GM12878 (cell line): ENCODE measurements at regions not wholly inside any gene's neighbourhood (a gene's known extent, or its start where the extent isn't known, plus 50 kb on each side); places are given as distances from the start of the nearest gene placed in this dataset.

Source experiments
- ATAC-seq: fragments of 200-7000 bp; cut with Tn5 transposase; 3 replicates; pipeline ENCODE4 v1.9.1; 2020; ENCODE audit warnings: mild to moderate bottlenecking, moderate library complexity
- BruUV-seq: library from RNA; stranded (reverse); fragments of 400-500 nt; replicated peaks from 2 replicates; lab custom pipeline; 2021; lab: Mats Ljungman, UMichigan
- CTCF ChIA-PET: fragments of 300-600 bp; sonication (Branson Sonifier 250); formaldehyde crosslinking; extraction: SDS; loops from one replicate; lab custom pipeline; 2021; ENCODE audit warnings: inconsistent platforms; lab: Yijun Ruan, JAX
- POLR2A ChIA-PET: fragments of 350-600 bp; formaldehyde crosslinking; extraction: SDS; loops from one replicate; lab custom pipeline; 2021; ENCODE audit warnings: inconsistent platforms; lab: Charles Lee
- RAD21 ChIA-PET: fragments of 300-600 bp; sonication (Branson Sonifier 250); formaldehyde crosslinking; loops from one replicate; lab custom pipeline; 2023; ENCODE audit warnings: antibody characterized with exemption; ENCODE audit not compliant: unreplicated experiment; lab: Charles Lee
- SMC1A ChIA-PET: fragments of 300-600 bp; sonication (Branson Sonifier 250); formaldehyde crosslinking; loops from one replicate; lab custom pipeline; 2023; ENCODE audit not compliant: unreplicated experiment, uncharacterized antibody; lab: Charles Lee
- DNase-seq: peaks from one replicate; pipeline ENCODE4 v3.0.0-alpha.2; 2011; ENCODE audit warnings: low read depth, low spot score
- FAIRE-seq: peaks from 3 replicates; lab custom pipeline; 2011; peaks lifted over from hg19 to GRCh38; lab: Jason Lieb, UNC
- H2AFZ ChIP-seq: 2 replicates; pipeline ENCODE4 v1.6.0; 2011; ENCODE audit warnings: low read depth, low read length, control low read depth; ENCODE audit not compliant: control insufficient read depth
- H3K27ac ChIP-seq: 2 replicates; pipeline ENCODE4 v1.5.1; 2011; ENCODE audit warnings: control low read depth; ENCODE audit not compliant: control insufficient read depth, insufficient read depth
- H3K27me3 ChIP-seq, 2 experiments: replicated peaks in 1 of 2; 2 replicates each; pipeline versions ENCODE4 v1.6.0 to v1.6.1; 2011; ENCODE audit warnings: low read length in 1 of 2; ENCODE audit not compliant: control insufficient read depth in 2 of 2, insufficient read depth in 2 of 2
- H3K36me3 ChIP-seq, 2 experiments: 2 replicates each; pipeline ENCODE4 v1.5.1; 2011; ENCODE audit warnings: low read length in 1 of 2; ENCODE audit not compliant: control insufficient read depth in 2 of 2, insufficient read depth in 2 of 2
- H3K4me1 ChIP-seq: 2 replicates; pipeline ENCODE4 v1.6.1; 2011; ENCODE audit warnings: mild to moderate bottlenecking, low read length, moderate library complexity, mixed read lengths; ENCODE audit not compliant: control insufficient read depth, insufficient read depth
- H3K4me2 ChIP-seq: 2 replicates; pipeline ENCODE4 v1.6.0; 2011; ENCODE audit warnings: control low read depth; ENCODE audit not compliant: control insufficient read depth, insufficient read depth
- H3K4me3 ChIP-seq: fragments of 200-600 bp; sonication (generic); 2 replicates; pipeline ENCODE4 v1.5.1; 2016
- H3K79me2 ChIP-seq: 2 replicates; pipeline ENCODE4 v1.6.0; 2011; ENCODE audit warnings: low read length; ENCODE audit not compliant: control insufficient read depth, insufficient read depth
- H3K9ac ChIP-seq: 2 replicates; pipeline ENCODE4 v1.8.0; 2011; ENCODE audit warnings: low read length, control low read depth, mixed read lengths; ENCODE audit not compliant: control insufficient read depth, insufficient read depth
- H3K9me3 ChIP-seq: replicated peaks from 3 replicates; pipeline ENCODE4 v1.5.1; 2011; ENCODE audit warnings: mild to moderate bottlenecking, low read length; ENCODE audit not compliant: control insufficient read depth, insufficient read depth
- H4K20me1 ChIP-seq: 2 replicates; pipeline ENCODE4 v1.6.0; 2011; ENCODE audit not compliant: control insufficient read depth, insufficient read depth
- ASH2L ChIP-seq: fragments of 300-600, 200-600 bp; sonication (generic); IDR thresholded peaks from 2 replicates; pipeline ENCODE4 v1.6.1; 2017; ENCODE audit warnings: low read depth, mild to moderate bottlenecking, borderline replicate concordance
- BACH1 ChIP-seq: fragments of 450-650 bp; IDR thresholded peaks from 2 replicates; pipeline ENCODE4 v1.6.1; 2017; ENCODE audit warnings: mild to moderate bottlenecking, borderline replicate concordance
- CHD4 ChIP-seq: fragments of 200-600 bp; sonication (generic); IDR thresholded peaks from 2 replicates; pipeline ENCODE4 v1.6.1; 2016; ENCODE audit warnings: mild to moderate bottlenecking
- EZH2 ChIP-seq: IDR thresholded peaks from 2 replicates; pipeline ENCODE4 v1.6.1; 2012; ENCODE audit warnings: low read depth, mild to moderate bottlenecking, control low read depth, inconsistent platforms, low read length, borderline replicate concordance; ENCODE audit not compliant: control insufficient read depth
- IKZF1 ChIP-seq: fragments of 450-650 bp; conservative IDR thresholded peaks from 2 replicates; pipeline ENCODE4 v1.6.1; 2017; ENCODE audit warnings: antibody characterized with exemption, mild to moderate bottlenecking
- MEF2B ChIP-seq: fragments of 450-650 bp; IDR thresholded peaks from 2 replicates; pipeline ENCODE4 v1.6.1; 2018; ENCODE audit warnings: mild to moderate bottlenecking, moderate library complexity; ENCODE audit not compliant: partially characterized antibody, poor library complexity, severe bottlenecking
- NBN ChIP-seq: fragments of 450-650 bp; IDR thresholded peaks from 2 replicates; pipeline ENCODE4 v1.6.1; 2016
- POU2F2 ChIP-seq: IDR thresholded peaks from 3 replicates; pipeline ENCODE4 v1.6.1; 2011; ENCODE audit warnings: low read depth, mild to moderate bottlenecking, low read length, borderline replicate concordance
- SMAD1 ChIP-seq: fragments of 450-650 bp; IDR thresholded peaks from 2 replicates; pipeline ENCODE4 v1.6.1; 2018; ENCODE audit warnings: mild to moderate bottlenecking, low read depth; ENCODE audit not compliant: partially characterized antibody
- SMAD5 ChIP-seq: IDR thresholded peaks from 2 replicates; pipeline ENCODE4 v1.6.1; 2016; ENCODE audit warnings: antibody characterized with exemption, low read depth
- ZNF384 ChIP-seq: IDR thresholded peaks from 2 replicates; pipeline ENCODE4 v1.6.1; 2012; ENCODE audit warnings: low read depth, mild to moderate bottlenecking, low read length, improper control_type of control experiment, borderline replicate concordance
- WGBS: methylation state at CpG from one replicate; pipeline ENCODE4 v1.1.6; 2016; ENCODE audit warnings: low lambda C conversion rate; ENCODE audit not compliant: insufficient replicate concordance, insufficient coverage; ENCODE audit errors: missing lambda C conversion rate; 5-methylcytosine and 5-hydroxymethylcytosine counted together
- in situ Hi-C: fragments of 300-500 bp; cut with MboI; formaldehyde crosslinking; loops from 9 replicates; pipeline ENCODE4 v1.14.3; 2018; ENCODE audit warnings: mixed read lengths
- intact Hi-C: fragments of 100-400 bp; cut with micrococcal nuclease; formaldehyde crosslinking; loops from one replicate; pipeline ENCODE4 v1.14.2; 2022; ENCODE audit not compliant: unreplicated experiment
- TF ChIP-seq, protein P1 (sequence below): IDR thresholded peaks from 2 replicates; pipeline ENCODE4 v1.6.1; 2012; ENCODE audit warnings: mild to moderate bottlenecking, low read depth, low read length

DNA sequence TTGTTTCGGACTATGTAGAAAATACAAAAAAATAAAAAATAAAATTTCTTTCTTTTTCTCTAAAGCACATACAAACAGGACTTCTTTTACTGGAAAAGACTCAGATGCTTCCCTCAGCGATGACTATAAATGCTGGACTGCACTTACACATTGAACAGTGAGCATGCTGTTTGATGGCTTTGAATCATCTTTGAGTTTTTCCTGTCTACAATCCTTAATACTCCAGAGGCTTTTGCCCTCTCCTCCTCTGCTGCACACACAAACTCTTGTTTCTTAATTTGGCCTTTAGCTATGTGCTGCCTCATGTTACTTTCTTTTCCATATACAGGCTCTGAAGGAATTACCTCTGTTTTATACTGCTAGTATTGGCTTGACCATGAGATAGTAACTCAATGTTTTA is 575.1 kb downstream of the EPHA3 start (continued):
- TF ChIP-seq ASH2L (no peak), BACH1 (no peak), SMAD5 (no peak)
- TF ChIP-seq, all 136 proteins: peak for 0

DNA sequence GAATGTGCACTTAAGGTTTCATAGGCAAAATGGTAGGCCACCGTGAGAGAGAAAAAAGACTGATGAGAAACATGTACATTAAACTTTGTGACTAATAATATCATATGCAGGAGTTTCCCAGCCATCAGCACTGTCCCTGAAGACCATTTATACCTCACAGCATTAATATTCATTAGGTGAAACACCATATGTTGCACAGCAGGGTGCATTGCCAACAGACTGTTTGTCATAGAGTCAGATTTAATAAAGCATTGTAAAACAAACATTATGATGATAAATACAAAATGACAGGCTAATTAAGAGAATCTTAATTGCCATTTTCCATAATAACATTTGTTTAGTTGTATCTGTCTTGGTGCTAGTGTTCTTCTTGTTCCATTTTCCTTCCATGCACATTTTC is 578.3 kb downstream of the EPHA3 start:
- ATAC-seq (peak; percentile 48; the same call in 2 of the 3 replicates), FAIRE-seq (no peak), DNase-seq (no peak)
- POLR2A ChIA-PET = no interaction called here
- in situ Hi-C loops (no loop called here), intact Hi-C loops (no loop called here)
- CTCF ChIA-PET = no interaction called here
- Histone ChIP-seq H3K9ac (no peak overlapping the region), H3K9me3 (no peaks in the 10 kb centered on the region), H3K27me3 (no peaks in the 10 kb centered on the region), H4K20me1 (no peaks in the 10 kb centered on the region), H3K36me3 (no peaks in the 10 kb centered on the region), H3K4me1 (no peaks in the 10 kb centered on the region), H3K79me2 (no peaks in the 10 kb centered on the region), H3K4me3 (no peak overlapping the region), H3K4me2 (no peak overlapping the region), H3K27ac (no peak overlapping the region), H2AFZ (no peak overlapping the region)
- RAD21 ChIA-PET = interaction anchor here (1.2 kb wide), 1 partner anchor 25 kb away, joined by 3 read pairs; no protein-coding TSS in a partner anchor
- no TSS peak for BruUV-seq
- no peak for TF ChIP-seq SMAD5
- TF ChIP-seq POU2F2 = peak; percentile 30; the same call in 1 of the 3 replicates
- no peak for TF ChIP-seq CHD4
- TF ChIP-seq MEF2B = peak; percentile 26
- no peak for TF ChIP-seq NBN
- SMC1A ChIA-PET = no interaction called here
- 0% methylated on average over 1 of the region's 1 CpG for WGBS

DNA sequence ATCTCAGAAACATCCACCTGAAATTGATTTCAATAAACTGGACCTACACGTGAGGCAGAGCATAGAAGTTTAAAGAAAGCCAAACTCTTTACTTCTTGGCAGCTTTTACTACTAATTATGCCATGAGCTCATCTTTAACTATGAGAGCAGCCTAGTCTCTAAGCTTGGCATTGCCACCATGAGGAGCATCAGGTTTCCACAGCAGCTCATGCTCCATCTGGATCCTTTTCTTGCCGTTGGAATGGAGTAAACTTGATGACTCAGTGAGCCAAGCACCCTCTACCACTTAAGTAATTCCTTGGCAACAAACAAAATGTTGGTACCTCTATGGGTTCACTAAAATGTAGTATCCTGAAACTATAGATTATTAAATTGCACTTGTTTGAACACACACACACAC is 583.2 kb downstream of the EPHA3 start:
- Histone ChIP-seq H3K79me2 (no peaks in the 10 kb centered on the region), H3K27ac (no peak overlapping the region), H3K36me3 (no peaks in the 10 kb centered on the region), H3K9ac (no peak overlapping the region), H2AFZ (no peak overlapping the region), H3K4me1 (no peaks in the 10 kb centered on the region), H3K4me3 (no peak overlapping the region), H3K9me3 (no peaks in the 10 kb centered on the region), H3K4me2 (no peak overlapping the region), H4K20me1 (no peaks in the 10 kb centered on the region), H3K27me3 (no peaks in the 10 kb centered on the region)
- RAD21 ChIA-PET = interaction anchor here (1.8 kb wide), 1 partner anchor 12 kb away, joined by 4 read pairs; no protein-coding TSS in a partner anchor
- FAIRE-seq = no peak
- DNase-seq = no peak
- intact Hi-C loops = no loop called here
- POLR2A ChIA-PET = no interaction called here
- WGBS = 2% methylated on average over 2 of the region's 2 CpGs
- SMC1A ChIA-PET = interaction anchor here (0.9 to 1.6 kb wide), 7 partner anchors 9 to 345 kb away, joined by 3 to 5 read pairs (median 3); no protein-coding TSS in a partner anchor
- BruUV-seq = no TSS peak
- CTCF ChIA-PET = interaction anchor here (0.8 to 1.0 kb wide), 3 partner anchors 15 to 248 kb away, joined by 3 read pairs; no protein-coding TSS in a partner anchor
- in situ Hi-C loops = no loop called here
- ATAC-seq = no peak
- no peak for TF ChIP-seq SMAD1
- no peak for TF ChIP-seq IKZF1
- no peak for TF ChIP-seq EZH2
- TF ChIP-seq, protein P1, sequence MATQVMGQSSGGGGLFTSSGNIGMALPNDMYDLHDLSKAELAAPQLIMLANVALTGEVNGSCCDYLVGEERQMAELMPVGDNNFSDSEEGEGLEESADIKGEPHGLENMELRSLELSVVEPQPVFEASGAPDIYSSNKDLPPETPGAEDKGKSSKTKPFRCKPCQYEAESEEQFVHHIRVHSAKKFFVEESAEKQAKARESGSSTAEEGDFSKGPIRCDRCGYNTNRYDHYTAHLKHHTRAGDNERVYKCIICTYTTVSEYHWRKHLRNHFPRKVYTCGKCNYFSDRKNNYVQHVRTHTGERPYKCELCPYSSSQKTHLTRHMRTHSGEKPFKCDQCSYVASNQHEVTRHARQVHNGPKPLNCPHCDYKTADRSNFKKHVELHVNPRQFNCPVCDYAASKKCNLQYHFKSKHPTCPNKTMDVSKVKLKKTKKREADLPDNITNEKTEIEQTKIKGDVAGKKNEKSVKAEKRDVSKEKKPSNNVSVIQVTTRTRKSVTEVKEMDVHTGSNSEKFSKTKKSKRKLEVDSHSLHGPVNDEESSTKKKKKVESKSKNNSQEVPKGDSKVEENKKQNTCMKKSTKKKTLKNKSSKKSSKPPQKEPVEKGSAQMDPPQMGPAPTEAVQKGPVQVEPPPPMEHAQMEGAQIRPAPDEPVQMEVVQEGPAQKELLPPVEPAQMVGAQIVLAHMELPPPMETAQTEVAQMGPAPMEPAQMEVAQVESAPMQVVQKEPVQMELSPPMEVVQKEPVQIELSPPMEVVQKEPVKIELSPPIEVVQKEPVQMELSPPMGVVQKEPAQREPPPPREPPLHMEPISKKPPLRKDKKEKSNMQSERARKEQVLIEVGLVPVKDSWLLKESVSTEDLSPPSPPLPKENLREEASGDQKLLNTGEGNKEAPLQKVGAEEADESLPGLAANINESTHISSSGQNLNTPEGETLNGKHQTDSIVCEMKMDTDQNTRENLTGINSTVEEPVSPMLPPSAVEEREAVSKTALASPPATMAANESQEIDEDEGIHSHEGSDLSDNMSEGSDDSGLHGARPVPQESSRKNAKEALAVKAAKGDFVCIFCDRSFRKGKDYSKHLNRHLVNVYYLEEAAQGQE = no peak
- TF ChIP-seq ZNF384 = no peak
